ENCODE measurements at regions not wholly inside any gene's neighbourhood (a gene's known extent, or its start where the extent isn't known, plus 50 kb on each side); places are given as distances from the start of the nearest gene placed in this dataset.

DNA sequence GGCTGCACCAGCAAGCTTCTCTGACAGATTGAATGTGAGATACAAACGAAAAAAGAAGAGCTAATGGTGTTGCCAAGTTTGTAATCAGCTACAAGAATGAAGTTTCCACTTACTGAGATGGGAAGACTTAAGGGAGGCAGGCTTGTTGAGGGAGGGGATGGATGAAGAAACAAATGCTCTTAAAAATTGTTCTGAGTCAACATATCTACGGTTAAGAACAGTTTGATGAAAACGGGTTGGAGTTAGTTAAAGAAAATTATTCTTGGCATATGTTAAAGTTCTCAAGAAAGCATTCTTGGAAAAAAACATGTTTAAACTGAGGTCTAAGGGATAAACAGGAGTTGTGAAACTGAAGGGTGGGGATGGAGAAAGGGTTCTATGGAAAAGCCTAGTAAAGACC is 816.3 kb upstream of the HS3ST1 start:
- ATAC-seq = no peak
- no peaks in the 10 kb centered on the region for H4K20me1 ChIP-seq (ENCODE audit: insufficient read depth, low read length)
- no peak for FAIRE-seq
- CTCF ChIA-PET (ENCODE audit: low intra/inter-chr PET ratio, low total read pairs) = no interaction called here
- no TSS peak for BruUV-seq (replicated peaks)
- H3K27ac ChIP-seq (ENCODE audit: extremely low read length, insufficient read depth, low read length) = no peak overlapping the region
- no peaks in the 10 kb centered on the region for H3K79me2 ChIP-seq (ENCODE audit: insufficient read depth, low read length)
- H3K27me3 ChIP-seq (ENCODE audit: control insufficient read depth in 1 of 2, insufficient read depth in 2 of 2, low read length in 2 of 2) = no peaks in the 10 kb centered on the region
- POLR2A ChIA-PET = no interaction called here
- H3K36me3 ChIP-seq (replicated peaks in 1 of 2; ENCODE audit: control insufficient read depth in 1 of 2, insufficient read depth in 2 of 2, low read length in 2 of 2) = no peaks in the 10 kb centered on the region
- peaks cover 88% of the 10 kb centered on the region for H3K9me3 ChIP-seq (ENCODE audit: low read length)
- no peaks in the 10 kb centered on the region for H3K4me1 ChIP-seq (ENCODE audit: insufficient read depth, low read length)
- no peak overlapping the region for H3K9ac ChIP-seq (ENCODE audit: insufficient read depth, low read depth, low read length)
- WGBS (ENCODE audit: low lambda C conversion rate) = 3% methylated on average over 3 of the region's 3 CpGs
- TF ChIP-seq KMT2B (CRISPR knock-in tag; IDR thresholded peaks at IDR 0.05) (no peak), FOXO1 (CRISPR knock-in tag; IDR thresholded peaks at IDR 0.05) (no peak), ZNF138 (CRISPR knock-in tag; IDR thresholded peaks at IDR 0.05; ENCODE audit: low read depth) (no peak), ZNF260 (CRISPR knock-in tag; IDR thresholded peaks at IDR 0.05; ENCODE audit: borderline replicate concordance, low read depth) (no peak), ZNF598 (CRISPR knock-in tag; IDR thresholded peaks at IDR 0.05; ENCODE audit: borderline replicate concordance) (no peak)
- TF ChIP-seq, protein P1, sequence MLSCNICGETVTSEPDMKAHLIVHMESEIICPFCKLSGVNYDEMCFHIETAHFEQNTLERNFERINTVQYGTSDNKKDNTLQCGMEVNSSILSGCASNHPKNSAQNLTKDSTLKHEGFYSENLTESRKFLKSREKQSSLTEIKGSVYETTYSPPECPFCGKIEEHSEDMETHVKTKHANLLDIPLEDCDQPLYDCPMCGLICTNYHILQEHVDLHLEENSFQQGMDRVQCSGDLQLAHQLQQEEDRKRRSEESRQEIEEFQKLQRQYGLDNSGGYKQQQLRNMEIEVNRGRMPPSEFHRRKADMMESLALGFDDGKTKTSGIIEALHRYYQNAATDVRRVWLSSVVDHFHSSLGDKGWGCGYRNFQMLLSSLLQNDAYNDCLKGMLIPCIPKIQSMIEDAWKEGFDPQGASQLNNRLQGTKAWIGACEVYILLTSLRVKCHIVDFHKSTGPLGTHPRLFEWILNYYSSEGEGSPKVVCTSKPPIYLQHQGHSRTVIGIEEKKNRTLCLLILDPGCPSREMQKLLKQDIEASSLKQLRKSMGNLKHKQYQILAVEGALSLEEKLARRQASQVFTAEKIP (CRISPR knock-in tag; IDR thresholded peaks at IDR 0.05; ENCODE audit: borderline replicate concordance) = no peak
- intact Hi-C loops (cut with micrococcal nuclease; ENCODE audit: unreplicated experiment) (no loop called here), in situ Hi-C loops (cut with HindIII; ENCODE audit: extremely low pct_ligation_motif_present, low pct_unique_long_range_greater_than_20kb) (no loop called here)
- no peak overlapping the region for H2AFZ ChIP-seq (ENCODE audit: low read length)
- H3K4me3 ChIP-seq (replicated peaks in 1 of 3; ENCODE audit: insufficient read depth in 1 of 3, low read depth in 2 of 3, low read length in 3 of 3) = no peak overlapping the region
- no peak for DNase-seq (ENCODE audit: low spot score)
- no peak overlapping the region for H3K4me2 ChIP-seq (ENCODE audit: low read depth, low read length)

DNA sequence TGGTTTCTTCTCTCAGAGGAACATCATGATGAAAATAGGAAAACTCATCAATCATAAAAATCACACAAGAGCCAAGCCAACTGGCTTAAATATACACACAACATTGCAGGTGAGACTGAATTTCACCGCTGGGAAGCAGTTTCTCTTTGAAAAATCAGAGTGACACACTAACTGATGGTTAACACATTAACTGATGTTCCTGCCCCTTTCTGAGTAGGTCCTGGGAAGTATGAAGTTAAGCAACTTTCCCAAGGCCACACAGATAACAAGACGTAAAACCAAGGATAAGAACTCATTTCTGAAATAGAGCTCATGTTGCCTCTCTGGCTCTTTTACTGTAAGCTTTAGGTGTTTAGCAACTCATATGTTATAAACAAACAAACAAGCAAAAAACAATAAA is 813.7 kb upstream of the HS3ST1 start:
- H3K27ac ChIP-seq (ENCODE audit: extremely low read length, insufficient read depth, low read length) = no peak overlapping the region
- ChIA-PET POLR2A (no interaction called here), CTCF (ENCODE audit: low intra/inter-chr PET ratio, low total read pairs) (no interaction called here)
- no peak for ATAC-seq
- no peaks in the 10 kb centered on the region for H3K36me3 ChIP-seq (replicated peaks in 1 of 2; ENCODE audit: control insufficient read depth in 1 of 2, insufficient read depth in 2 of 2, low read length in 2 of 2)
- no peaks in the 10 kb centered on the region for H3K4me1 ChIP-seq (ENCODE audit: insufficient read depth, low read length)
- intact Hi-C loops (cut with micrococcal nuclease; ENCODE audit: unreplicated experiment) = no loop called here
- H3K27me3 ChIP-seq (ENCODE audit: control insufficient read depth in 1 of 2, insufficient read depth in 2 of 2, low read length in 2 of 2) = no peaks in the 10 kb centered on the region
- no peak overlapping the region for H3K9ac ChIP-seq (ENCODE audit: insufficient read depth, low read depth, low read length)
- H3K4me3 ChIP-seq (replicated peaks in 1 of 3; ENCODE audit: insufficient read depth in 1 of 3, low read depth in 2 of 3, low read length in 3 of 3) = no peak overlapping the region
- in situ Hi-C loops (cut with HindIII; ENCODE audit: extremely low pct_ligation_motif_present, low pct_unique_long_range_greater_than_20kb) = no loop called here
- BruUV-seq (replicated peaks) = no TSS peak
- no peaks in the 10 kb centered on the region for H4K20me1 ChIP-seq (ENCODE audit: insufficient read depth, low read length)
- 12% methylated on average over 2 of the region's 2 CpGs for WGBS (ENCODE audit: low lambda C conversion rate)
- H2AFZ ChIP-seq (ENCODE audit: low read length) = no peak overlapping the region
- no peak for TF ChIP-seq ZNF432 (CRISPR knock-in tag; IDR thresholded peaks at IDR 0.05; ENCODE audit: borderline replicate concordance)
- DNase-seq (ENCODE audit: low spot score) = no peak
- FAIRE-seq = no peak
- peaks cover 80% of the 10 kb centered on the region for H3K9me3 ChIP-seq (ENCODE audit: low read length)
- no peak overlapping the region for H3K4me2 ChIP-seq (ENCODE audit: low read depth, low read length)
- H3K79me2 ChIP-seq (ENCODE audit: insufficient read depth, low read length) = no peaks in the 10 kb centered on the region

Data from HepG2 (cell line).